Panc1 (cell line): ENCODE measurements at regions not wholly inside any gene's neighbourhood (a gene's known extent, or its start where the extent isn't known, plus 50 kb on each side); places are given as distances from the start of the nearest gene placed in this dataset.

ENCODE experiments used
- ATAC-seq: fragments of 200-7000 bp; cut with Tn5 transposase; 2 replicates; pipeline ENCODE4 v1.9.1; 2020; ENCODE audit warnings: mild to moderate bottlenecking, moderate library complexity
- BruUV-seq: library from RNA; stranded (reverse); fragments of 400-500 nt; replicated peaks from 2 replicates; lab custom pipeline; 2021; lab: Mats Ljungman, UMichigan
- CTCF ChIA-PET: fragments of 300-600 bp; sonication (Branson Sonifier 250); formaldehyde crosslinking; loops from one replicate; lab custom pipeline; 2022; ENCODE audit warnings: antibody characterized with exemption; lab: Charles Lee
- POLR2A ChIA-PET: fragments of 300-600 bp; sonication (Branson Sonifier 250); formaldehyde crosslinking; loops from one replicate; lab custom pipeline; 2022; ENCODE audit warnings: antibody characterized with exemption; lab: Charles Lee
- DNase-seq: peaks from one replicate; pipeline ENCODE4 v3.0.0-alpha.2; 2010; ENCODE audit warnings: low read depth, low spot score
- H3K27ac ChIP-seq: 2 replicates; pipeline ENCODE4 v1.5.1; 2011; ENCODE audit warnings: mild to moderate bottlenecking, low read length, inconsistent platforms
- H3K27me3 ChIP-seq: fragments of 200-500 bp; sonication (Bioruptor generic); 2 replicates; pipeline ENCODE4 v1.6.0; 2014; ENCODE audit warnings: low read length, inconsistent platforms; ENCODE audit not compliant: control insufficient read depth, insufficient read depth
- H3K36me3 ChIP-seq: fragments of 200-500 bp; sonication (Bioruptor generic); 2 replicates; pipeline ENCODE4 v1.5.1; 2014; ENCODE audit warnings: inconsistent platforms, mild to moderate bottlenecking, low read length, moderate library complexity; ENCODE audit not compliant: control insufficient read depth, insufficient read depth
- H3K4me1 ChIP-seq: 2 replicates; pipeline ENCODE4 v1.5.1; 2011; ENCODE audit warnings: inconsistent platforms, mild to moderate bottlenecking, low read length, moderate library complexity; ENCODE audit not compliant: control insufficient read depth, insufficient read depth
- H3K4me3 ChIP-seq, 2 experiments: 2 replicates each; pipeline ENCODE4 v1.5.1; 2011 to 2012; ENCODE audit warnings: low read depth in 2 of 2, low read length in 2 of 2, mild to moderate bottlenecking in 2 of 2, inconsistent platforms in 1 of 2, moderate library complexity in 1 of 2
- H3K9me3 ChIP-seq: fragments of 200-500 bp; sonication (Bioruptor generic); 2 replicates; pipeline ENCODE4 v1.5.1; 2014; ENCODE audit warnings: low read depth, mild to moderate bottlenecking, inconsistent platforms, low read length, moderate library complexity; ENCODE audit not compliant: control insufficient read depth, insufficient read depth
- CTCF ChIP-seq: fragments of 450-650 bp; IDR thresholded peaks from 2 replicates; pipeline ENCODE4 v1.5.1; 2017; ENCODE audit warnings: mild to moderate bottlenecking
- POLR2AphosphoS5 ChIP-seq: IDR thresholded peaks from 2 replicates; pipeline ENCODE4 v1.6.1; 2012; ENCODE audit warnings: mild to moderate bottlenecking, low read depth, low read length, moderate library complexity
- REST ChIP-seq, 2 experiments: IDR thresholded peaks; 2 replicates each; pipeline ENCODE4 v1.6.1; 2011 to 2012; ENCODE audit warnings: low read depth in 2 of 2, control low read depth in 1 of 2, low read length in 1 of 2, mild to moderate bottlenecking in 1 of 2, moderate library complexity in 1 of 2; ENCODE audit not compliant: insufficient read depth in 1 of 2
- SIN3A ChIP-seq: IDR thresholded peaks from 2 replicates; pipeline ENCODE4 v1.6.1; 2012; ENCODE audit warnings: low read depth, mild to moderate bottlenecking, low read length, moderate library complexity, borderline replicate concordance; ENCODE audit not compliant: insufficient read depth
- TCF7L2 ChIP-seq: IDR thresholded peaks from 2 replicates; pipeline ENCODE4 v1.6.1; 2011; ENCODE audit warnings: mild to moderate bottlenecking, low read depth, low read length, inconsistent platforms
- in situ Hi-C: cut with HindIII; loops from 2 replicates; pipeline ENCODE4 v1.10.0; 2016; ENCODE audit warnings: low sequenced_read_pairs, low pct_unique_long_range_greater_than_20kb
- intact Hi-C: fragments of 100-400 bp; cut with micrococcal nuclease; formaldehyde crosslinking; loops from one replicate; pipeline ENCODE4 v1.10.0; 2022; ENCODE audit not compliant: unreplicated experiment

GRCh38 chr2:16378031-16378430 lies 287.6 kb downstream of the CYRIA start:
- Histone ChIP-seq H3K27me3 (no peaks in the 10 kb centered on the region), H3K27ac (no peak overlapping the region), H3K36me3 (no peaks in the 10 kb centered on the region), H3K4me1 (no peaks in the 10 kb centered on the region), H3K4me3 (no peak overlapping the region), H3K9me3 (no peaks in the 10 kb centered on the region)
- POLR2A ChIA-PET: no interaction called here
- BruUV-seq: no TSS peak
- ATAC-seq (no peak), DNase-seq (no peak)
- intact Hi-C loops (no loop called here), in situ Hi-C loops (no loop called here)
- CTCF ChIA-PET: no interaction called here
- no peak for TF ChIP-seq REST (IDR thresholded peaks at IDR 0.05; ENCODE audit: insufficient read depth in 1 of 2, low read depth in 2 of 2, low read length in 1 of 2)
- no peak for TF ChIP-seq SIN3A
- no peak for TF ChIP-seq TCF7L2
- TF ChIP-seq POLR2AphosphoS5: no peak
- no peak for TF ChIP-seq CTCF

- ATAC-seq: no peak
- POLR2A ChIA-PET: no interaction called here
- Histone ChIP-seq H3K36me3 (no peaks in the 10 kb centered on the region), H3K27me3 (no peaks in the 10 kb centered on the region), H3K27ac (no peak overlapping the region), H3K9me3 (no peaks in the 10 kb centered on the region), H3K4me3 (no peak overlapping the region), H3K4me1 (no peaks in the 10 kb centered on the region)
- no peak for DNase-seq
- in situ Hi-C loops (no loop called here), intact Hi-C loops (no loop called here)
- CTCF ChIA-PET: no interaction called here
- no TSS peak for BruUV-seq
- TF ChIP-seq CTCF (no peak), REST (IDR thresholded peaks at IDR 0.05; ENCODE audit: insufficient read depth in 1 of 2, low read depth in 2 of 2, low read length in 1 of 2) (no peak), TCF7L2 (no peak), POLR2AphosphoS5 (no peak), SIN3A (no peak)
Observed at GRCh38 chr2:16375981-16376380, 289.7 kb downstream of the CYRIA start.
